SK-N-SH treated with all-trans-retinoic acid at 6 μM for 48 hours (cell line): ENCODE measurements at regions not wholly inside any gene's neighbourhood (a gene's known extent, or its start where the extent isn't known, plus 50 kb on each side); places are given as distances from the start of the nearest gene placed in this dataset.

Source experiments
- ATAC-seq: fragments of 200-7000 bp; cut with Tn5 transposase; 3 replicates; pipeline ENCODE4 v1.9.1; 2020; ENCODE audit warnings: mild to moderate bottlenecking, moderate library complexity
- ARNTL ChIP-seq: fragments of 450-650 bp; formaldehyde crosslinking; IDR thresholded peaks from 2 replicates; pipeline ENCODE4 v1.5.0; 2020; ENCODE audit warnings: low read depth, mild to moderate bottlenecking, moderate library complexity, borderline replicate concordance
- BACH2 ChIP-seq: fragments of 250-450 bp; sonication (Bioruptor Pico); IDR thresholded peaks from 2 replicates; pipeline ENCODE4 v1.9.0; 2021; ENCODE audit warnings: mild to moderate bottlenecking, borderline replicate concordance
- CSDC2 ChIP-seq: fragments of 250-450 bp; sonication (Bioruptor Pico); IDR thresholded peaks from 2 replicates; pipeline ENCODE4 v1.5.0; 2020; ENCODE audit warnings: mild to moderate bottlenecking, moderate library complexity
- ESRRG ChIP-seq: fragments of 250-450 bp; sonication (Bioruptor Pico); IDR thresholded peaks from 2 replicates; pipeline ENCODE4 v1.6.1; 2021; ENCODE audit warnings: mild to moderate bottlenecking
- GLIS3 ChIP-seq: fragments of 250-450 bp; sonication (Bioruptor Pico); IDR thresholded peaks from 2 replicates; pipeline ENCODE4 v1.5.0; 2020; ENCODE audit warnings: mild to moderate bottlenecking, moderate library complexity
- ISL1 ChIP-seq: fragments of 250-450 bp; sonication (Bioruptor Pico); IDR thresholded peaks from 2 replicates; pipeline ENCODE4 v2.1.2; 2022; ENCODE audit warnings: mild to moderate bottlenecking, moderate library complexity
- OSR1 ChIP-seq: fragments of 250-450 bp; sonication (Bioruptor Pico); IDR thresholded peaks from 2 replicates; pipeline ENCODE4 v1.8.0; 2022; ENCODE audit warnings: moderate library complexity, mild to moderate bottlenecking, inconsistent platforms
- PPARA ChIP-seq: fragments of 250-450 bp; sonication (Bioruptor Pico); IDR thresholded peaks from 2 replicates; pipeline ENCODE4 v1.5.0; 2020; ENCODE audit warnings: mild to moderate bottlenecking, borderline replicate concordance
- RARB ChIP-seq: fragments of 250-450 bp; sonication (Bioruptor Pico); IDR thresholded peaks from 2 replicates; pipeline ENCODE4 v1.8.0; 2021; ENCODE audit warnings: mild to moderate bottlenecking, moderate library complexity
- TCF4 ChIP-seq: fragments of 250-450 bp; sonication (Bioruptor Pico); IDR thresholded peaks from 2 replicates; pipeline ENCODE4 v1.8.0; 2021; ENCODE audit warnings: mild to moderate bottlenecking, moderate library complexity, borderline replicate concordance
- TOX ChIP-seq: fragments of 250-450 bp; sonication (Bioruptor Pico); IDR thresholded peaks from 2 replicates; pipeline ENCODE4 v1.8.0; 2021; ENCODE audit warnings: mild to moderate bottlenecking, moderate library complexity, borderline replicate concordance
- ZC3H10 ChIP-seq: fragments of 250-450 bp; sonication (Bioruptor Pico); IDR thresholded peaks from 2 replicates; pipeline ENCODE4 v1.5.1; 2021; ENCODE audit warnings: mild to moderate bottlenecking, moderate library complexity
- ZFP3 ChIP-seq: fragments of 250-450 bp; sonication (Bioruptor Pico); IDR thresholded peaks from 2 replicates; pipeline ENCODE4 v1.5.0; 2020; ENCODE audit warnings: mild to moderate bottlenecking, moderate library complexity
- ZFP30 ChIP-seq: fragments of 450-650 bp; formaldehyde crosslinking; IDR thresholded peaks from 2 replicates; pipeline ENCODE4 v1.5.0; 2022; ENCODE audit warnings: mild to moderate bottlenecking, moderate library complexity
- ZNF565 ChIP-seq: fragments of 450-650 bp; formaldehyde crosslinking; conservative IDR thresholded peaks from 2 replicates; pipeline ENCODE4 v1.5.0; 2020; ENCODE audit warnings: low read depth, mild to moderate bottlenecking, moderate library complexity
- ZNF70 ChIP-seq: fragments of 450-650 bp; formaldehyde crosslinking; IDR thresholded peaks from 2 replicates; pipeline ENCODE4 v1.5.0; 2020; ENCODE audit warnings: mild to moderate bottlenecking, moderate library complexity
- ZNF8 ChIP-seq: fragments of 450-650 bp; formaldehyde crosslinking; IDR thresholded peaks from 2 replicates; pipeline ENCODE4 v1.5.0; 2020; ENCODE audit warnings: mild to moderate bottlenecking, moderate library complexity
- TF ChIP-seq, protein P1 (sequence below): fragments of 250-450 bp; sonication (Bioruptor Pico); IDR thresholded peaks from 2 replicates; pipeline ENCODE4 v1.5.0; 2020; ENCODE audit warnings: mild to moderate bottlenecking, moderate library complexity
- TF ChIP-seq, protein P2 (sequence below): fragments of 250-450 bp; sonication (Bioruptor Pico); IDR thresholded peaks from 2 replicates; pipeline ENCODE4 v1.5.1; 2020; ENCODE audit warnings: low read depth, mild to moderate bottlenecking, moderate library complexity
- TF ChIP-seq, protein P3 (sequence below): fragments of 250-450 bp; sonication (Bioruptor Pico); IDR thresholded peaks from 2 replicates; pipeline ENCODE4 v1.8.0; 2020; ENCODE audit warnings: mild to moderate bottlenecking, moderate library complexity, borderline replicate concordance
- TF ChIP-seq, protein P4 (sequence below): fragments of 250-450 bp; sonication (Bioruptor Pico); IDR thresholded peaks from 2 replicates; pipeline ENCODE4 v1.5.1; 2021; ENCODE audit warnings: mild to moderate bottlenecking, moderate library complexity
- TF ChIP-seq, protein P5 (sequence below): fragments of 250-450 bp; sonication (Bioruptor Pico); IDR thresholded peaks from 2 replicates; pipeline ENCODE4 v1.8.0; 2021; ENCODE audit warnings: low read depth, mild to moderate bottlenecking, moderate library complexity, borderline replicate concordance

DNA sequence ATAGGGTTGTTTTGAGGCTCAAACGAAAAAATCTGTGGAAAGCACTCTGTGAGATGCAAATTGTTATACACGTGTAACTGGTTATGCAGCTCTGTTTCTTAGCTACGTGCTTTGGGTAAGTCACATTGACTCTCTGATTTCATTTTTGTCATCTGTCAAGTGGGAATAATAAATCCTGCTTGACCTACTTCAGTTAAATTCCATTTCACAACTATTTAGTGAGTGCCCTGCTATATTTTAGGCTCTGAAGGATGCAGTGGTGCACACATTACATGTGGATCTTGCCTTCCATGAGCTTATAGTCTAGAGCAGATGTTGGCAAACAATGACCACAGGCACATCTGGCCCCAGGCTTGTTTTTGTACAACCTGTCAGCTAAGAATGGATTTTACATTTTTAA is 133.6 kb upstream of the PLET1 start (continued):
- TF ChIP-seq CSDC2 (CRISPR knock-in tag) (no peak), PPARA (CRISPR knock-in tag) (no peak)

DNA sequence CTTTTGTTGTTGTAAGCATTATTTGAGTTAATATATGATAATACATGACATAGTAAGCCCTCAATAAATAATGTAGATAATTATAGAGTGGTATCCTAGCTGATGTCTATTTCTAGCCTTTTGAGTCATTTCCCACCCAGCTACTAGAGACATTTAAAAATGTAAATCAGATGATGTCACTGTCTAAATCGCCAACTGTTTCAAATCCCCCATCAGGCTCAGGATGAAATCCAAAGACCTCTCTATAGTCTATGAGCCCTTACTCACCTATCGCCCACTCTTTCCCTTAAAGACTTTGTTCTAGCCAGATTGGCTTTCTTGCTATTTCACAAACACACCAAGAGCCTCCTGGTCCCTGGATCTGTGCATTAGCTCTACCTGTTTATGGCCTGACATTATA is 135.4 kb upstream of the PLET1 start:
- ATAC-seq = no peak
- TF ChIP-seq OSR1 = no peak
- no peak for TF ChIP-seq ZC3H10 (CRISPR knock-in tag)
- no peak for TF ChIP-seq RARB (CRISPR knock-in tag)
- TF ChIP-seq, protein P1, sequence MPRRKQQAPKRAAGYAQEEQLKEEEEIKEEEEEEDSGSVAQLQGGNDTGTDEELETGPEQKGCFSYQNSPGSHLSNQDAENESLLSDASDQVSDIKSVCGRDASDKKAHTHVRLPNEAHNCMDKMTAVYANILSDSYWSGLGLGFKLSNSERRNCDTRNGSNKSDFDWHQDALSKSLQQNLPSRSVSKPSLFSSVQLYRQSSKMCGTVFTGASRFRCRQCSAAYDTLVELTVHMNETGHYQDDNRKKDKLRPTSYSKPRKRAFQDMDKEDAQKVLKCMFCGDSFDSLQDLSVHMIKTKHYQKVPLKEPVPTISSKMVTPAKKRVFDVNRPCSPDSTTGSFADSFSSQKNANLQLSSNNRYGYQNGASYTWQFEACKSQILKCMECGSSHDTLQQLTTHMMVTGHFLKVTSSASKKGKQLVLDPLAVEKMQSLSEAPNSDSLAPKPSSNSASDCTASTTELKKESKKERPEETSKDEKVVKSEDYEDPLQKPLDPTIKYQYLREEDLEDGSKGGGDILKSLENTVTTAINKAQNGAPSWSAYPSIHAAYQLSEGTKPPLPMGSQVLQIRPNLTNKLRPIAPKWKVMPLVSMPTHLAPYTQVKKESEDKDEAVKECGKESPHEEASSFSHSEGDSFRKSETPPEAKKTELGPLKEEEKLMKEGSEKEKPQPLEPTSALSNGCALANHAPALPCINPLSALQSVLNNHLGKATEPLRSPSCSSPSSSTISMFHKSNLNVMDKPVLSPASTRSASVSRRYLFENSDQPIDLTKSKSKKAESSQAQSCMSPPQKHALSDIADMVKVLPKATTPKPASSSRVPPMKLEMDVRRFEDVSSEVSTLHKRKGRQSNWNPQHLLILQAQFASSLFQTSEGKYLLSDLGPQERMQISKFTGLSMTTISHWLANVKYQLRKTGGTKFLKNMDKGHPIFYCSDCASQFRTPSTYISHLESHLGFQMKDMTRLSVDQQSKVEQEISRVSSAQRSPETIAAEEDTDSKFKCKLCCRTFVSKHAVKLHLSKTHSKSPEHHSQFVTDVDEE (CRISPR knock-in tag) = no peak
- no peak for TF ChIP-seq ZNF70 (CRISPR knock-in tag)
- no peak for TF ChIP-seq BACH2 (CRISPR knock-in tag)
- no peak for TF ChIP-seq ZFP30 (CRISPR knock-in tag)
- TF ChIP-seq, protein P2, sequence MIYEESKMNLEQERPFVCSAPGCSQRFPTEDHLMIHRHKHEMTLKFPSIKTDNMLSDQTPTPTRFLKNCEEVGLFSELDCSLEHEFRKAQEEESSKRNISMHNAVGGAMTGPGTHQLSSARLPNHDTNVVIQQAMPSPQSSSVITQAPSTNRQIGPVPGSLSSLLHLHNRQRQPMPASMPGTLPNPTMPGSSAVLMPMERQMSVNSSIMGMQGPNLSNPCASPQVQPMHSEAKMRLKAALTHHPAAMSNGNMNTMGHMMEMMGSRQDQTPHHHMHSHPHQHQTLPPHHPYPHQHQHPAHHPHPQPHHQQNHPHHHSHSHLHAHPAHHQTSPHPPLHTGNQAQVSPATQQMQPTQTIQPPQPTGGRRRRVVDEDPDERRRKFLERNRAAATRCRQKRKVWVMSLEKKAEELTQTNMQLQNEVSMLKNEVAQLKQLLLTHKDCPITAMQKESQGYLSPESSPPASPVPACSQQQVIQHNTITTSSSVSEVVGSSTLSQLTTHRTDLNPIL (CRISPR knock-in tag) = no peak
- no peak for TF ChIP-seq ISL1 (CRISPR knock-in tag)
- no peak for TF ChIP-seq ESRRG (CRISPR knock-in tag)

DNA sequence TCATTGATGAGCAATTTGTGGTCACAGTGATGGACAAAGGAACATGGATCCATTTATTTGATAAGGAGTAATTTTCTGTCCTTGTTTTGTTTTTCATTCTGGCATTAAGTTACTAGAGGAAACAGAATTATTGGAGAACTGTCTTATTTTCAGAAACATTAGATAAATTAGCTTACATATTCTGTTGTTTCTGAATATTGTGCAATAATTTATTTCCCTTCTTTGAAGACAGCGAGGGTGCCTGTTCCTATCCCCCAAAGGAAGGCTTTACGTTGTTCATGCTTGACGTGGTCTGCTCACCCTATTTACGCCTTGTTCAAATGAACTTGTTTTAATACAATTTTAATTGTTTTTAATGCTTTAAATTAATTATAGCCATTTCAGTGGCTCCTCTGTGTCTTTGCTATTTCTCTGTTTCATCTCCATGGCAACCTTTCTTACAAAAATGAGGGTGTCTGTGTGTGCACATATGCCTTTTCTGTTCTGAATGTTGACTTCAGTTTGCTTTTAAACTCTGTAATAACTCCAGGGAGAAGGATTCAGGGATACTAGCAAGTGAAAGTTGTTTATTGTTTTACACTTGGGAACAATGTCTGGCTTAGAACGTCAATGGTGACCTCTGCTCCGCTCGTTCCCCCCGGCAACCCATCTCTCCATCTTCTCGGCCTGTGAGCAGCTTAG is 138.3 kb upstream of the PLET1 start:
- no peak for TF ChIP-seq OSR1
- no peak for TF ChIP-seq ZNF70 (CRISPR knock-in tag)
- TF ChIP-seq ISL1 (CRISPR knock-in tag) = no peak
- TF ChIP-seq, protein P3, sequence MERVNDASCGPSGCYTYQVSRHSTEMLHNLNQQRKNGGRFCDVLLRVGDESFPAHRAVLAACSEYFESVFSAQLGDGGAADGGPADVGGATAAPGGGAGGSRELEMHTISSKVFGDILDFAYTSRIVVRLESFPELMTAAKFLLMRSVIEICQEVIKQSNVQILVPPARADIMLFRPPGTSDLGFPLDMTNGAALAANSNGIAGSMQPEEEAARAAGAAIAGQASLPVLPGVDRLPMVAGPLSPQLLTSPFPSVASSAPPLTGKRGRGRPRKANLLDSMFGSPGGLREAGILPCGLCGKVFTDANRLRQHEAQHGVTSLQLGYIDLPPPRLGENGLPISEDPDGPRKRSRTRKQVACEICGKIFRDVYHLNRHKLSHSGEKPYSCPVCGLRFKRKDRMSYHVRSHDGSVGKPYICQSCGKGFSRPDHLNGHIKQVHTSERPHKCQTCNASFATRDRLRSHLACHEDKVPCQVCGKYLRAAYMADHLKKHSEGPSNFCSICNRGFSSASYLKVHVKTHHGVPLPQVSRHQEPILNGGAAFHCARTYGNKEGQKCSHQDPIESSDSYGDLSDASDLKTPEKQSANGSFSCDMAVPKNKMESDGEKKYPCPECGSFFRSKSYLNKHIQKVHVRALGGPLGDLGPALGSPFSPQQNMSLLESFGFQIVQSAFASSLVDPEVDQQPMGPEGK (CRISPR knock-in tag) = no peak
- no peak for TF ChIP-seq TCF4 (CRISPR knock-in tag)
- TF ChIP-seq, protein P4, sequence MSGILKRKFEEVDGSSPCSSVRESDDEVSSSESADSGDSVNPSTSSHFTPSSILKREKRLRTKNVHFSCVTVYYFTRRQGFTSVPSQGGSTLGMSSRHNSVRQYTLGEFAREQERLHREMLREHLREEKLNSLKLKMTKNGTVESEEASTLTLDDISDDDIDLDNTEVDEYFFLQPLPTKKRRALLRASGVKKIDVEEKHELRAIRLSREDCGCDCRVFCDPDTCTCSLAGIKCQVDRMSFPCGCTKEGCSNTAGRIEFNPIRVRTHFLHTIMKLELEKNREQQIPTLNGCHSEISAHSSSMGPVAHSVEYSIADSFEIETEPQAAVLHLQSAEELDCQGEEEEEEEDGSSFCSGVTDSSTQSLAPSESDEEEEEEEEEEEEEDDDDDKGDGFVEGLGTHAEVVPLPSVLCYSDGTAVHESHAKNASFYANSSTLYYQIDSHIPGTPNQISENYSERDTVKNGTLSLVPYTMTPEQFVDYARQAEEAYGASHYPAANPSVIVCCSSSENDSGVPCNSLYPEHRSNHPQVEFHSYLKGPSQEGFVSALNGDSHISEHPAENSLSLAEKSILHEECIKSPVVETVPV (CRISPR knock-in tag) = no peak
- no peak for TF ChIP-seq RARB (CRISPR knock-in tag)
- no peak for TF ChIP-seq ARNTL
- no peak for TF ChIP-seq GLIS3 (CRISPR knock-in tag)
- TF ChIP-seq, protein P5, sequence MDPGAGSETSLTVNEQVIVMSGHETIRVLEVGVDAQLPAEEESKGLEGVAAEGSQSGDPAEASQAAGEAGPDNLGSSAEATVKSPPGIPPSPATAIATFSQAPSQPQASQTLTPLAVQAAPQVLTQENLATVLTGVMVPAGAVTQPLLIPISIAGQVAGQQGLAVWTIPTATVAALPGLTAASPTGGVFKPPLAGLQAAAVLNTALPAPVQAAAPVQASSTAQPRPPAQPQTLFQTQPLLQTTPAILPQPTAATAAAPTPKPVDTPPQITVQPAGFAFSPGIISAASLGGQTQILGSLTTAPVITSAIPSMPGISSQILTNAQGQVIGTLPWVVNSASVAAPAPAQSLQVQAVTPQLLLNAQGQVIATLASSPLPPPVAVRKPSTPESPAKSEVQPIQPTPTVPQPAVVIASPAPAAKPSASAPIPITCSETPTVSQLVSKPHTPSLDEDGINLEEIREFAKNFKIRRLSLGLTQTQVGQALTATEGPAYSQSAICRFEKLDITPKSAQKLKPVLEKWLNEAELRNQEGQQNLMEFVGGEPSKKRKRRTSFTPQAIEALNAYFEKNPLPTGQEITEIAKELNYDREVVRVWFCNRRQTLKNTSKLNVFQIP = no peak
- no peak for TF ChIP-seq ZNF565 (CRISPR knock-in tag)
- no peak for TF ChIP-seq ZC3H10 (CRISPR knock-in tag)
- TF ChIP-seq TOX (CRISPR knock-in tag) = no peak
- TF ChIP-seq ZNF8 (CRISPR knock-in tag) = no peak
- no peak for TF ChIP-seq ESRRG (CRISPR knock-in tag)
- no peak for TF ChIP-seq ZFP30 (CRISPR knock-in tag)
- TF ChIP-seq ZFP3 (CRISPR knock-in tag) = no peak
- TF ChIP-seq, protein P1 (CRISPR knock-in tag) = no peak
- ATAC-seq = no peak
